ENCODE measurements at regions not wholly inside any gene's neighbourhood (a gene's known extent, or its start where the extent isn't known, plus 50 kb on each side); places are given as distances from the start of the nearest gene placed in this dataset.

DNA sequence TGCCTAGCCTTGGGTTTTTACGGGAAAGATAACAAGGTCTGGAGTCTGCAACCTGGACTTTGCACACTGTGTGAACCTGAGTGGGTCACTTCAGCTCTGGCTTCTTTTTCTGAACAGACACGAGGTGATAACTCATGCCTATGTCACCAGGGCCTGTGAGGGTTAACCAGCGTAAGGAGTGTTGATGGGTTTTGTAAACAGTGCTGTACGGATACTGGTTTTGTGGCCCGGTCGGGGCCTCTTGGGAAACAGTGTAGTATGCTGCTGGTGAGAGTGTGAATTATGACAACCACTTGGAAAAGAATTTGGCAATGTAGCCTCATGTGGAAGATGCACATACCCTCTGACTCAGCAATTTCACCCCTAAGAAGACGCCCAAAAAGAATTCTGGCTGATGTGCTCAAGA, 266.8 kb downstream of the MN1 start:
- TF ChIP-seq, protein P1, sequence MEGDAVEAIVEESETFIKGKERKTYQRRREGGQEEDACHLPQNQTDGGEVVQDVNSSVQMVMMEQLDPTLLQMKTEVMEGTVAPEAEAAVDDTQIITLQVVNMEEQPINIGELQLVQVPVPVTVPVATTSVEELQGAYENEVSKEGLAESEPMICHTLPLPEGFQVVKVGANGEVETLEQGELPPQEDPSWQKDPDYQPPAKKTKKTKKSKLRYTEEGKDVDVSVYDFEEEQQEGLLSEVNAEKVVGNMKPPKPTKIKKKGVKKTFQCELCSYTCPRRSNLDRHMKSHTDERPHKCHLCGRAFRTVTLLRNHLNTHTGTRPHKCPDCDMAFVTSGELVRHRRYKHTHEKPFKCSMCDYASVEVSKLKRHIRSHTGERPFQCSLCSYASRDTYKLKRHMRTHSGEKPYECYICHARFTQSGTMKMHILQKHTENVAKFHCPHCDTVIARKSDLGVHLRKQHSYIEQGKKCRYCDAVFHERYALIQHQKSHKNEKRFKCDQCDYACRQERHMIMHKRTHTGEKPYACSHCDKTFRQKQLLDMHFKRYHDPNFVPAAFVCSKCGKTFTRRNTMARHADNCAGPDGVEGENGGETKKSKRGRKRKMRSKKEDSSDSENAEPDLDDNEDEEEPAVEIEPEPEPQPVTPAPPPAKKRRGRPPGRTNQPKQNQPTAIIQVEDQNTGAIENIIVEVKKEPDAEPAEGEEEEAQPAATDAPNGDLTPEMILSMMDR (IDR thresholded peaks at IDR 0.05; ENCODE audit: low read depth, low read length) = no peak
- TF ChIP-seq POLR2A (IDR thresholded peaks at IDR 0.05; ENCODE audit: extremely low read depth, insufficient read length) (no peak), MYC (IDR thresholded peaks at IDR 0.05; ENCODE audit: low read depth, low read length) (no peak)
- TF ChIP-seq, protein P2, sequence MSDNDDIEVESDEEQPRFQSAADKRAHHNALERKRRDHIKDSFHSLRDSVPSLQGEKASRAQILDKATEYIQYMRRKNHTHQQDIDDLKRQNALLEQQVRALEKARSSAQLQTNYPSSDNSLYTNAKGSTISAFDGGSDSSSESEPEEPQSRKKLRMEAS (IDR thresholded peaks at IDR 0.05; ENCODE audit: low read depth, low read length) = no peak

All from NB4 (cell line).